Fibroblast of lung (primary cell): ENCODE measurements at regions not wholly inside any gene's neighbourhood (a gene's known extent, or its start where the extent isn't known, plus 50 kb on each side); places are given as distances from the start of the nearest gene placed in this dataset.

Experiments used
- CTCF ChIP-seq, 2 donors: IDR thresholded peaks in 1 of 2; conservative IDR thresholded peaks in 1 of 2; 1 replicate in 1 of 2; 2 replicates in 1 of 2; pipeline ENCODE4 v1.5.1; 2011 to 2012; ENCODE audit warnings: low read length in 2 of 2, control low read depth in 1 of 2, inconsistent platforms in 1 of 2, low read depth in 1 of 2, mild to moderate bottlenecking in 1 of 2
- EZH2 ChIP-seq: IDR thresholded peaks from 2 replicates; pipeline ENCODE4 v1.5.1; 2012; ENCODE audit warnings: low read length, control low read depth, mild to moderate bottlenecking; ENCODE audit errors: missing control alignments

- TF ChIP-seq CTCF (conservative IDR thresholded peaks at IDR 0.05 in 1 of 2, IDR thresholded peaks at IDR 0.05 in 1 of 2; ENCODE audit: low read depth in 1 of 2, low read length in 2 of 2) (no peak), EZH2 (no peak)
Observed at GRCh38 chr13:59345311-59345710, 818.4 kb downstream of the DIAPH3 start.
